IPS-18a (cell line): ENCODE measurements at regions not wholly inside any gene's neighbourhood (a gene's known extent, or its start where the extent isn't known, plus 50 kb on each side); places are given as distances from the start of the nearest gene placed in this dataset.
"Not testable (repeated sequence)": the region's sequence is repeated elsewhere in the genome, so short reads cannot be mapped to it uniquely, and the experiment has no call there.

Experiments
- H3K27ac ChIP-seq: one replicate; pipeline ENCODE4 v1.5.1; 2013; ENCODE audit warnings: low read length
- H3K27me3 ChIP-seq: one replicate; pipeline ENCODE4 v1.6.1; 2013; ENCODE audit warnings: mild to moderate bottlenecking, low read length; ENCODE audit not compliant: control insufficient read depth, insufficient read depth
- H3K36me3 ChIP-seq: one replicate; pipeline ENCODE4 v1.6.1; 2013; ENCODE audit warnings: low read depth, low read length; ENCODE audit not compliant: control insufficient read depth
- H3K4me1 ChIP-seq: one replicate; pipeline ENCODE4 v1.6.1; 2013; ENCODE audit warnings: low read depth, low read length; ENCODE audit not compliant: control insufficient read depth
- H3K4me3 ChIP-seq: one replicate; pipeline ENCODE4 v1.5.1; 2013; ENCODE audit warnings: low read length
- H3K9ac ChIP-seq: one replicate; pipeline ENCODE4 v1.6.1; 2013; ENCODE audit warnings: mild to moderate bottlenecking, low read length, moderate library complexity
- H3K9me3 ChIP-seq: one replicate; pipeline ENCODE4 v1.6.1; 2013; ENCODE audit warnings: low read depth, low read length; ENCODE audit not compliant: control insufficient read depth

DNA sequence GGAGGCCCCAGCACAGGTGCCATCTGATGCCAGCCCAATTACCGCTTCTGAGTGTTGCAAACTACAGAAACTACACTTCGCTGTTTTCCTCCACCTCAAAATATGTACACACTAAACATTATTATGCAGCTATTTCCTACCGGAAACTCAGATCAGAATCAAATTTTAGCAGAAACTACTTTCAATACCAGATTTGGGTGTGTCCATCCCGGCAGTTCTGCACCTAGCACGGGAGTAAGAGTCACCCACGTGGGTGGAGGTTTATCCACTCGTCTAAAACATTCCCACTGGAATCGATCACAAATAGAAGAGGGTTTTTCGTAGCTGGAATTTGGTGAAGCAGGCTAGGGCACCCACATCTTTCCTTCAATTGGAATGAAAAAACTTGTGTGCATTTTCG, 214.4 kb upstream of the PRKCQ start:
- H3K4me3 ChIP-seq, result peak overlapping the region; percentile 49
- H3K4me1 ChIP-seq, result peaks cover 36% of the 10 kb centered on the region
- H3K27me3 ChIP-seq, result no peaks in the 10 kb centered on the region
- H3K9me3 ChIP-seq, result no peaks in the 10 kb centered on the region
- peaks cover 36% of the 10 kb centered on the region for H3K36me3 ChIP-seq
- peak overlapping the region; percentile 96 for H3K27ac ChIP-seq
- peak overlapping the region; percentile 78 for H3K9ac ChIP-seq

DNA sequence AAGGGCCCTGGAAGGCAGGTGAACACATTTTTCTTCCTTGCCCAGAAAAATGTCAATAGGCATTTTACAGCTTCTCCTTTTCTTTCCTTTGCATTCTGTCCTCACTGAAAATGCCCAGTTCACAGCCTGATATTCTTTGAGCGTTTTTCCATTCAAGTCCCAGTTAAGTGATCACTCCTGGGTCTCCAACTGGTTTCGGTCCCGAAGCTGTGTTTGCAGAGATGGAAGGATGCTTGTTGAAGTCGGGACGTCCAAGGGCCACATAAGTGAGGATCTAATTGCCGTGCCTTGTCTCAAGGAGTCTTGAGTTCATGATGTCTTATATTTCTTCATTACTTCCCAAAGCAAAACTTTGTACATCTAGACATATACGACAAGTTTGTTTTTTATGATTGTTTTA, 208.7 kb upstream of the PRKCQ start:
- Histone ChIP-seq H3K27me3 (no peaks in the 10 kb centered on the region), H3K9ac (no peak overlapping the region), H3K4me1 (peaks cover 21% of the 10 kb centered on the region), H3K4me3 (no peak overlapping the region), H3K9me3 (no peaks in the 10 kb centered on the region), H3K27ac (no peak overlapping the region), H3K36me3 (peaks cover 58% of the 10 kb centered on the region)

DNA sequence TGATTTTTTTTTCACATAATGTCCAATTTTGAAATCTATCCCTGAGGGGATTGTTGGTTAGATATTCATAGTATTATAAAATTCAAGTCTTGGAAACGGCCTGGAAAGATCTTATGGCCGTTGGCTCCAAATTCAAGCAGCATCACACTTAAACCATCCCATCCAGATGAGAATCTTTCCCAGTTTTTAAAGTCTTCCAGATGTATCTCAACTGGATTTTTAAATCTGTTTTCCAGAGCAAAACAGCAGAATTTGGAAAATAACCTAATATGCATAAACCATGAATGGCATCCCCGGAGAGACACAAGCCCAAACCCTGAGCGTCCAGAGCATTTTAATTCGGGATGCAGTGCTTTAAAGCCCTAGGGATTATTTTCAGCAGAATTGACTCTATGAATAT, 208.2 kb upstream of the PRKCQ start:
- Histone ChIP-seq H3K9ac (no peak overlapping the region), H3K9me3 (no peaks in the 10 kb centered on the region), H3K4me3 (no peak overlapping the region), H3K27me3 (no peaks in the 10 kb centered on the region), H3K4me1 (peaks cover 17% of the 10 kb centered on the region), H3K36me3 (peaks cover 58% of the 10 kb centered on the region), H3K27ac (no peak overlapping the region)

DNA sequence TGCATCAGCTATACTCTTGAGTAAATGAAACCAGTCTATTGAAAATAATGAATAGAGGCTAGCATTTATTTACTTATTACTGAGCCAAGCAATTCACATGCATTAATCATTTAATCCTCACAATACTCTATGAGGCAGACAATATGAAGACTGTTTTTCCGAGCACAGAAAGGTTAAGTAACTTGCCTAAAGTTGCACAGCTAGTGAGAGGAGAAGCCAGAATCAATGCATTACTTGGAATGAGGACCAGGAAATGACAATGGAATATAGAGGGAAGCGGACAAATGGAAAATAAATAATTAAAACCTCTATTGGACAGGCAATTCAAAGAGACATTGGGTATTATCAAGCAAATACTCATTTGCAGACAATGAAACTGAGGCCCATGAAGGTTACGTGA, 207.6 kb upstream of the PRKCQ start:
- Histone ChIP-seq H3K4me3 (no peak overlapping the region), H3K9ac (no peak overlapping the region), H3K4me1 (peaks cover 16% of the 10 kb centered on the region), H3K9me3 (no peaks in the 10 kb centered on the region), H3K36me3 (peaks cover 53% of the 10 kb centered on the region), H3K27ac (no peak overlapping the region), H3K27me3 (no peaks in the 10 kb centered on the region)

DNA sequence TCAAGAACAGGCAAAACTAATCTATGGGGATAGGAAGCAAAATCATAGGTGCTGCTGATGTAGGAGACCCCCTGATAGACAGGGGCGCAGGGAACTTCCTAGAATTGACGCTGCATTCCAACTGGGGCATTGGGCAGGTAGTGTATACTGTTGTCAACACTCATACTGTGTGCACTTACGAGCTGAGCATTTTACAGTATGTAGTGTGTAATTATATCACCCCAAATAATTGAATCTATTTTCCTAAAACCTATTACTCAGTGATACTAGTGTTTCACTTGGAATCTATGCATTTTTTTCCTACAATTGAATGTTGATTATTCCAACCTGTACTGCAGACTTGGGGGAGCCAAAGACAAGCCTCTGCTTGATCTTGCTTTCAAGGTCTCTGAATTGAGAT, 207.0 kb upstream of the PRKCQ start:
- no peaks in the 10 kb centered on the region for H3K27me3 ChIP-seq
- no peak overlapping the region for H3K9ac ChIP-seq
- H3K4me3 ChIP-seq, result no peak overlapping the region
- no peak overlapping the region for H3K27ac ChIP-seq
- H3K9me3 ChIP-seq, result no peaks in the 10 kb centered on the region
- peaks cover 16% of the 10 kb centered on the region for H3K4me1 ChIP-seq
- peaks cover 48% of the 10 kb centered on the region for H3K36me3 ChIP-seq

DNA sequence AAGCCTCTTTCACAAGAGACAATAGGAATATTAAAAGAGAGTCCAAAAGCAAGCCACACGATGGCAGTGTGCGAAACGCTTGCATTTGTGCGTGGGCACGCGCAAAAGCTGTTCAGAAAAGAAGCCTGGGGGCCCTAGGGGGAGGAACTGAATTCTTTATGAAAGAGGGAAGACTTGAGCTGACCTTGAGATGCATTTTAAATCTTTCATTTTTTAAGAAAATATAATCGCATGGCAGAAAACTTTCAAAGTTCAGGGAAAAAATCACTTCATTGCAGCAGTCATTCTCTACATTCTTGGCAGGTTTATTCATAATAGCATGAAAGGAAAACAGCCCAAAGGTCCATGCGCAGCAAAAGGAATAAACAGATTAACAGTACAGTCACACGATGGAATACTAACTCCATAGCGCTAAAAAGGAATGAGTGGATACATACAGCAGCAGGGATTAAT, 206.5 kb upstream of the PRKCQ start:
- no peak overlapping the region for H3K9ac ChIP-seq
- H3K4me1 ChIP-seq, result peaks cover 16% of the 10 kb centered on the region
- no peak overlapping the region for H3K27ac ChIP-seq
- no peak overlapping the region for H3K4me3 ChIP-seq
- no peaks in the 10 kb centered on the region for H3K27me3 ChIP-seq
- H3K9me3 ChIP-seq, result no peaks in the 10 kb centered on the region
- peaks cover 44% of the 10 kb centered on the region for H3K36me3 ChIP-seq

DNA sequence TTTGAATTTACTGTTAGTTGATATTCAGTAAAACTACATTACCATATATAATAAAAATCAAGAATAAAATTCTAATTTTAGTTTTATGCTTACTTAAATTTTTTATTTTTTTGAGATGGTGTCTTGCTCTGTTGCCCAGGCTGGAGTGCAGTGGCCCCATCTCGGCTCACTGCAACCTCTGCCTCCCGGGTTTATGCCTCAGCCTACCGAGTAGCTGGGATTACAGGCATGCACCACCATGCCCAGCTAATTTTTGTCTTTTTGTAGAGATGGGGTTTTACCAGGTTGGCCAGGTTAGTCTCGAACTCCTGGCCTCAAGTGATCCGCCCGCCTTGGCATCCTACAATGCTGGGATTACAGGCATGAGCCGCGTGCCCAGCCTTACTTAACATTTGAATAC, 204.4 kb upstream of the PRKCQ start:
- not testable (repeated sequence) for H3K27me3 ChIP-seq, H3K9ac ChIP-seq, H3K9me3 ChIP-seq, H3K27ac ChIP-seq, H3K4me3 ChIP-seq
- Histone ChIP-seq H3K4me1 (peaks cover 13% of the 10 kb centered on the region), H3K36me3 (peaks cover 22% of the 10 kb centered on the region)

DNA sequence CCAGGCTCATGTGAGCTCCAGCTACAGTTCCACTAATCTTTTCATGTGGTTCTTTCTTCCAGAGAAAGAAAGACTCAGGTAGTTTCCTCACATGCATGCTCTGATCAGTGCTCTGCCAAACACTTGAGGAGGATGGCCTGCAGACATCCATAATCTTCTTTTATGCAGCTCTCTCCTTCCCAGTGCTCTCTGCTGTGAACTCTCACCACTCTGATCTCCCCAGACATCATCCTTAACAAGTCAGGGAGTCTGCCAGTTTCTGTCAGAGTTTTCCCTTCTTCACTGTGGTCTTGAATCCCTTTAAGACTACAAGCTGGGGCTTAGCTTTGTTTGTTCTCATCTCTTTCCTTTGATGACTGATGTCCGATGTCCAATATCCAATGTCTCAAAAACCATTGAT, 203.4 kb upstream of the PRKCQ start:
- Histone ChIP-seq H3K36me3 (peaks cover 12% of the 10 kb centered on the region), H3K9me3 (no peaks in the 10 kb centered on the region), H3K4me3 (no peak overlapping the region), H3K9ac (no peak overlapping the region), H3K4me1 (peaks cover 9% of the 10 kb centered on the region), H3K27ac (no peak overlapping the region), H3K27me3 (no peaks in the 10 kb centered on the region)

DNA sequence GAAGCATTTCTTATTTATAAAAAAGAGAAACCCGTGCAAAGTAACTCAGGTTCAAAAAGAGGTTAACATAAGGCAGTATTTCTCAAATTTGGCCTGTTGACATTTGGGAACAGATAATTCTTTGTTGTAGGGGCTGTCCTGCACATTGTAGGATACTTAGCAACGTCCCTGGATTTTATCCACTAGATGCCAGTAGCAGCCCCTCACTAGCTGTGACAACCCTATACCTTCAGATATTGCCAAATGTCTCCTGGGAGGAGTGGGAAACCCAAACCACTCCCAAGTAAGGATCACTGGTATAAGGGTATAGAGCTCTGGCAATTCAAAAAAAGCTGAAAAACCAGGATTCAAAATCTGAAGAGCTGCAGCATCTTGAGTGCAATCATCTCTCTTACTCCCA, 202.3 kb upstream of the PRKCQ start:
- H3K9me3 ChIP-seq, result no peaks in the 10 kb centered on the region

DNA sequence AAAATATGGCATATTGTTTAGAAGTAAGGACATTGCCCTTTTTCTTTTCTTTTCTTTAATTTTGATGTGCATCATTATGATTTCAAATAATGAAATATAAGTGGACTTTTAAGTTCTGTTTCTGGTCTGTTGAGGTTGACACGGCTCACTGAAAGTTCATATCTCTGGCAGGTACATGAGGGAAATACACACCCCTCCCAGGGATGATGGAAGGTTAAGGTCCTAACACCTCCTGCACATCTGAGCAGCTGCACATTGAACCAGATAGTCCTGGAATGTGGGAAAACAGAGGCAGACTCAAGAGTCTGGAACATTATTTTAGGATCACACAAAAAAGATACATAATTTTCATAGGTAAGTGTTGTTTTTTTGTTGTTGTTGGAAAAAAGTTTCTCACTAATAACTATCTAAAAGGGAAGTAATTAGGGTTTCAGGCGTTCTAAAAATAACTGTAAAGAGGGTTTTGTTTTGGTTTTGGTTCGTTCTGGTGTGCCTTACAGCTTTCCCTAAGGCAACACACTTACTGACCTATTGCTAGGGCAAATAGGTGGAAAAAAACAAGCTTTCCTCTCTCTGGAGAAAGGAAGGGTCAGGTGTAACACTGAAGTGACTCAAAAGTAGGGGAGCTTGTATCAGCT, 201.2 kb upstream of the PRKCQ start:
- H3K27me3 ChIP-seq, result no peaks in the 10 kb centered on the region
- no peaks in the 10 kb centered on the region for H3K36me3 ChIP-seq
- H3K27ac ChIP-seq, result no peak overlapping the region
- peaks cover 5% of the 10 kb centered on the region for H3K4me1 ChIP-seq
- H3K4me3 ChIP-seq, result no peak overlapping the region
- H3K9me3 ChIP-seq, result no peaks in the 10 kb centered on the region
- H3K9ac ChIP-seq, result no peak overlapping the region

More for the DNA sequence above, 202.3 kb upstream of the PRKCQ start:
- Histone ChIP-seq H3K4me1 (peaks cover 5% of the 10 kb centered on the region), H3K27me3 (no peaks in the 10 kb centered on the region), H3K36me3 (peaks cover 5% of the 10 kb centered on the region), H3K9ac (no peak overlapping the region), H3K27ac (no peak overlapping the region), H3K4me3 (no peak overlapping the region)

DNA sequence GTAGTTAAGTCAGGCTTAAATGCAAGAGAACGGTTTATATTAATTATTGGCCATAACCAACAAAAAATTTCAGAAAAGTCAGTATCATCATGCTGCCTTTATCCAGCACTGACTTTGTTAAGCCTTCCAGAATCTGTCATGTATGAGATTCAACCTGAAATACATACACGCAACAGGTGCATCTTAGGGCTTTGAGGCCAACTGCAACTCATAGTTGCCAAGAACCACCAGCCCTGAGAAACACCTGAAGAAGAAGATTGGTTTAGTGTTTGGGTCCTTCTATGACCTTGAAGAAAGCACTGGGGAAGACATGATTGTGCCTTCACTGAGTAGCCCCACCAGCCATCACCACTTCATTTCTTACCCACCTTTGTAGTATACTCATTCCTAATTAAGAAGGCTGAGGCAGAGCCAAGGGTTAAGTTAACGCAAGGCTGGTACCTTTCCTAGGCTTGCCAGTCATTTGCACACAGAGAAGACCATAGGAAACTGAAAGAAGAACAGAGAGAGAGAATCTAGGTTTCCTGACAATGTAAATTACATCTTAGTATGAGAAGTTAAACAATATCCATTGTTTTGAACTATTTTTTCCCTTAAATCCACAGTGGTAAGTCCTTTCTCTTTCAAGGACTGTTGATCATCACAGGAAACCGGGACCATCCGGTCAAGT, 200.1 kb upstream of the PRKCQ start:
- Histone ChIP-seq H3K4me3 (no peak overlapping the region), H3K4me1 (no peaks in the 10 kb centered on the region), H3K27ac (no peak overlapping the region), H3K36me3 (no peaks in the 10 kb centered on the region), H3K9me3 (no peaks in the 10 kb centered on the region), H3K27me3 (no peaks in the 10 kb centered on the region), H3K9ac (no peak overlapping the region)
